Endothelial cell of umbilical vein (primary cell): ENCODE measurements at regions not wholly inside any gene's neighbourhood (a gene's known extent, or its start where the extent isn't known, plus 50 kb on each side); places are given as distances from the start of the nearest gene placed in this dataset.

Experiments
- BruUV-seq: library from RNA; stranded (reverse); fragments of 400-500 nt; replicated peaks from 2 replicates; lab custom pipeline; 2021; lab: Mats Ljungman, UMichigan
- CTCF ChIA-PET: fragments of 300-600, 350-600 bp; sonication (Branson Sonifier 250); formaldehyde crosslinking; loops from one replicate; lab custom pipeline; 2021; ENCODE audit warnings: antibody characterized with exemption, inconsistent platforms; lab: Charles Lee
- POLR2A ChIA-PET: fragments of 300-600, 350-600 bp; sonication (Branson Sonifier 250); formaldehyde crosslinking; loops from one replicate; lab custom pipeline; 2021; ENCODE audit warnings: antibody characterized with exemption, inconsistent platforms; lab: Charles Lee
- DNase-seq: peaks from one replicate; pipeline ENCODE4 v3.0.0-alpha.2; 2011; ENCODE audit warnings: low read depth, low spot score
- FAIRE-seq: peaks from 2 replicates; lab custom pipeline; 2011; peaks lifted over from hg19 to GRCh38; lab: Jason Lieb, UNC
- H2AFZ ChIP-seq: 2 replicates; pipeline ENCODE4 v1.6.0; 2012; ENCODE audit warnings: low read depth, low read length, control low read depth, inconsistent platforms
- H3K27ac ChIP-seq: 2 replicates; pipeline ENCODE4 v1.5.1; 2011; ENCODE audit warnings: low read depth, mild to moderate bottlenecking, control low read depth, low read length, moderate library complexity; ENCODE audit not compliant: insufficient read depth
- H3K27me3 ChIP-seq, 2 experiments: 2 replicates each; pipeline versions ENCODE4 v1.6.0 to v1.6.1; 2011; ENCODE audit warnings: low read length in 2 of 2, mixed read lengths in 1 of 2; ENCODE audit not compliant: control insufficient read depth in 2 of 2, insufficient read depth in 2 of 2
- H3K36me3 ChIP-seq, 2 experiments: 2 replicates in 1 of 2; 3 replicates in 1 of 2; pipeline ENCODE4 v1.5.1; 2011; ENCODE audit warnings: low read length in 2 of 2, mild to moderate bottlenecking in 1 of 2, moderate library complexity in 1 of 2; ENCODE audit not compliant: control insufficient read depth in 2 of 2, insufficient read depth in 2 of 2; ENCODE audit errors: extremely low read depth in 1 of 2
- H3K4me1 ChIP-seq: 3 replicates; pipeline ENCODE4 v1.5.1; 2011; ENCODE audit warnings: mild to moderate bottlenecking, low read length; ENCODE audit not compliant: control insufficient read depth, insufficient read depth; ENCODE audit errors: extremely low read depth
- H3K4me2 ChIP-seq: 2 replicates; pipeline ENCODE4 v1.6.1; 2011; ENCODE audit warnings: low read length, control low read depth, mixed read lengths; ENCODE audit not compliant: insufficient read depth
- H3K4me3 ChIP-seq, 3 experiments: fragments of 200-600 bp in 1 of 3; sonication (generic), shearing (Covaris generic) in 1 of 3; replicated peaks in 1 of 3; 2 replicates each; pipeline ENCODE4 v1.5.1; 2011 to 2016; ENCODE audit warnings: control low read depth in 3 of 3, low read length in 3 of 3, mild to moderate bottlenecking in 2 of 3, inconsistent platforms in 1 of 3, low read depth in 1 of 3, moderate library complexity in 1 of 3; ENCODE audit not compliant: insufficient read depth in 1 of 3
- H3K79me2 ChIP-seq: 2 replicates; pipeline ENCODE4 v1.6.0; 2012; ENCODE audit warnings: low read length, inconsistent platforms; ENCODE audit not compliant: control insufficient read depth, insufficient read depth
- H3K9ac ChIP-seq: replicated peaks from 2 replicates; pipeline ENCODE3; 2011; ENCODE audit warnings: low read length, control low read depth; ENCODE audit not compliant: insufficient read depth; ENCODE audit errors: extremely low read depth
- H3K9me1 ChIP-seq: replicated peaks from 3 replicates; pipeline ENCODE4 v1.6.0; 2011; ENCODE audit warnings: mild to moderate bottlenecking, low read length; ENCODE audit not compliant: control insufficient read depth, insufficient read depth; ENCODE audit errors: extremely low read depth
- H3K9me3 ChIP-seq: replicated peaks from 2 replicates; pipeline ENCODE4 v1.5.1; 2012; ENCODE audit warnings: low read length, inconsistent platforms; ENCODE audit not compliant: control insufficient read depth, insufficient read depth
- H4K20me1 ChIP-seq: replicated peaks from 2 replicates; pipeline ENCODE3; 2011; ENCODE audit warnings: mild to moderate bottlenecking, low read length; ENCODE audit not compliant: control insufficient read depth, insufficient read depth; ENCODE audit errors: extremely low read depth
- CTCF ChIP-seq, 2 donors: IDR thresholded peaks; 1 replicate in 1 of 2; 2 replicates in 1 of 2; pipeline ENCODE4 v1.5.1; 2011; ENCODE audit warnings: low read length in 2 of 2, mild to moderate bottlenecking in 2 of 2, moderate library complexity in 2 of 2, control low read depth in 1 of 2, inconsistent platforms in 1 of 2, low read depth in 1 of 2; ENCODE audit not compliant: insufficient read depth in 1 of 2; ENCODE audit errors: extremely low read depth in 1 of 2
- EZH2 ChIP-seq: IDR thresholded peaks from 2 replicates; pipeline ENCODE4 v1.6.1; 2012; ENCODE audit warnings: borderline replicate concordance, low read depth, mild to moderate bottlenecking, moderate library complexity, low read length, inconsistent platforms; ENCODE audit not compliant: severe bottlenecking
- FOS ChIP-seq: IDR thresholded peaks from 2 replicates; pipeline ENCODE4 v1.6.1; 2011; ENCODE audit warnings: mild to moderate bottlenecking, low read length, moderate library complexity, borderline replicate concordance; ENCODE audit not compliant: insufficient read depth
- GATA2 ChIP-seq: IDR thresholded peaks from 2 replicates; pipeline ENCODE4 v1.7.0; 2011; ENCODE audit warnings: low read depth, mild to moderate bottlenecking, moderate library complexity, mixed read lengths, low read length; ENCODE audit not compliant: insufficient read length, insufficient read depth
- JUN ChIP-seq: IDR thresholded peaks from 2 replicates; pipeline ENCODE4 v1.6.1; 2011; ENCODE audit warnings: borderline replicate concordance, low read depth; ENCODE audit not compliant: insufficient read length, insufficient read depth
- MAX ChIP-seq: IDR thresholded peaks from 2 replicates; pipeline ENCODE4 v1.6.1; 2011; ENCODE audit not compliant: insufficient read depth, insufficient read length
- MYC ChIP-seq: IDR thresholded peaks from one replicate; pipeline ENCODE4 v1.6.1; 2011; ENCODE audit warnings: mild to moderate bottlenecking, low read depth, low read length
- POLR2A ChIP-seq: IDR thresholded peaks from 2 replicates; pipeline ENCODE4 v1.6.1; 2012; ENCODE audit warnings: low read depth, mild to moderate bottlenecking, control low read depth, low read length
- POLR2AphosphoS5 ChIP-seq: IDR thresholded peaks from 2 replicates; pipeline ENCODE4 v1.6.1; 2012; ENCODE audit warnings: low read depth, mild to moderate bottlenecking, control low read depth, low read length, moderate library complexity; ENCODE audit not compliant: insufficient read depth
- dilution Hi-C: fragments of 300-500 bp; cut with MboI; formaldehyde crosslinking; loops from one replicate; pipeline ENCODE4 v1.15.0; 2019; ENCODE audit warnings: low sequenced_read_pairs; ENCODE audit not compliant: extremely low pct_ligation_motif_present
- intact Hi-C: fragments of 100-400 bp; cut with micrococcal nuclease; formaldehyde crosslinking; loops from one replicate; pipeline ENCODE4 v1.10.0; 2022

- TSS peak; percentile 48 for BruUV-seq
- Histone ChIP-seq H3K27me3 (no peaks in the 10 kb centered on the region), H4K20me1 (no peaks in the 10 kb centered on the region), H3K4me2 (peak overlapping the region; percentile 48), H3K27ac (peak overlapping the region; percentile 65), H3K4me1 (peaks cover 30% of the 10 kb centered on the region), H3K79me2 (no peaks in the 10 kb centered on the region), H3K4me3 (no peak overlapping the region), H3K9me1 (no peaks in the 10 kb centered on the region), H3K36me3 (no peaks in the 10 kb centered on the region), H3K9me3 (no peaks in the 10 kb centered on the region), H3K9ac (no peak overlapping the region), H2AFZ (peak overlapping the region; percentile 64)
- intact Hi-C loops (loop anchor here (2.0 kb wide), 1 partner anchor 69 kb away; no protein-coding TSS in a partner anchor), dilution Hi-C loops (no loop called here)
- ChIA-PET POLR2A (no interaction called here), CTCF (no interaction called here)
- FAIRE-seq (peak; percentile 4), DNase-seq (peak; percentile 45)
- TF ChIP-seq JUN (peak; percentile 49), GATA2 (no peak), FOS (peak; percentile 54), MAX (no peak)
These were observed 176.2 kb upstream of the NOVA1 start for GRCh38 chr14:26773906-26774593.

GRCh38 chr14:26775765-26776563 lies 178.1 kb upstream of the NOVA1 start:
- peak overlapping the region; percentile 48 for H3K4me2 ChIP-seq
- peaks cover 30% of the 10 kb centered on the region for H3K4me1 ChIP-seq
- no peaks in the 10 kb centered on the region for H3K79me2 ChIP-seq
- peak overlapping the region; percentile 57 for H3K9ac ChIP-seq
- peak overlapping the region; percentile 65 for H3K27ac ChIP-seq
- intact Hi-C loops, result loop anchor here (2.0 to 5.0 kb wide), 2 partner anchors 67 to 69 kb away; no protein-coding TSS in a partner anchor
- H3K27me3 ChIP-seq, result no peaks in the 10 kb centered on the region
- H3K36me3 ChIP-seq, result no peaks in the 10 kb centered on the region
- peak; percentile 58 for DNase-seq
- H3K4me3 ChIP-seq, result peak overlapping the region in 2 of 3 experiments; percentile 41 to 48
- no peaks in the 10 kb centered on the region for H3K9me3 ChIP-seq
- no peaks in the 10 kb centered on the region for H4K20me1 ChIP-seq
- no peak for FAIRE-seq
- H2AFZ ChIP-seq, result peak overlapping the region; percentile 9
- no peaks in the 10 kb centered on the region for H3K9me1 ChIP-seq
- ChIA-PET CTCF (interaction anchor here (0.9 to 1.0 kb wide), 4 partner anchors 11 to 141 kb away, joined by 3 read pairs; no protein-coding TSS in a partner anchor), POLR2A (no interaction called here)
- dilution Hi-C loops, result no loop called here
- BruUV-seq, result TSS peak; percentile 61
- TF ChIP-seq MYC (no peak), POLR2A (no peak), POLR2AphosphoS5 (no peak), EZH2 (no peak), CTCF (IDR thresholded peaks at IDR 0.05; ENCODE audit: extremely low read depth in 1 of 2, insufficient read depth in 1 of 2, low read depth in 1 of 2, low read length in 2 of 2) (no peak), JUN (peak; percentile 31), GATA2 (peak; percentile 42), MAX (no peak), FOS (peak; percentile 65)
